ENCODE measurements at regions not wholly inside any gene's neighbourhood (a gene's known extent, or its start where the extent isn't known, plus 50 kb on each side); places are given as distances from the start of the nearest gene placed in this dataset.

DNA sequence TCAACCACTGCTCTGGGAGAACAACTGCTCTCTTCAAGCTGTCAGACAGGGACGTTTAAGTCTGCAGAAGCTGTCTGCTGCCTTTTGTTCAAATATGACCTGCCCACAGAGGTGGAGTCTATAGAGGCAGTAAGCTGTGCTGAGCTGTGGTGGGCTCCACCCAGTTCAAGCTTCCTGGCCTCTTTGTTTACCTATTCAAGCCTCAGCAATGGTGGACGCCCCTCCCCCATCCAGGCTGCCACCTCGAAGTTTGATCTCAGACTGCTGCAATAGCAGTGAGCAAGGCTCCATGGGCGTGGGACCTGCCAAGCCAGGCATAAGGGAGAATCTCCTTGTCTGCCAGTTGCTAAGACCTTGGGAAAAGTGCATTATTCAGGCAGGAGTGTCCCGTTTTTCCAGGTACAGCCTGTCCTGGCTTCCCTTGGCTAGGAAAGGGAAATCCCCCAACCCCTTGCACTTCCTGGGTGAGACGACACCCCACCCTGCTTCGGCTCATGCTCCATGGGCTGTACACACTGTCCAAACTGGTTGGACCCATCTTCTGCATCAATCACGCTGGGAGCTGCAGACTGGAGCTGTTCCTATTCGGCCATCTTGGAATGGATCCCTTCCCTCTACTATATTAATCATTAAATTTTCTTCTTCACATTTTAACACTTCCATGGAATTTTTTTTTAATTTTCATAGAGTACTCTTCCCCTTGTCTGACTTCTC is 167.0 kb upstream of the UBE2E2 start:
- DNase-seq, result no peak

DNA sequence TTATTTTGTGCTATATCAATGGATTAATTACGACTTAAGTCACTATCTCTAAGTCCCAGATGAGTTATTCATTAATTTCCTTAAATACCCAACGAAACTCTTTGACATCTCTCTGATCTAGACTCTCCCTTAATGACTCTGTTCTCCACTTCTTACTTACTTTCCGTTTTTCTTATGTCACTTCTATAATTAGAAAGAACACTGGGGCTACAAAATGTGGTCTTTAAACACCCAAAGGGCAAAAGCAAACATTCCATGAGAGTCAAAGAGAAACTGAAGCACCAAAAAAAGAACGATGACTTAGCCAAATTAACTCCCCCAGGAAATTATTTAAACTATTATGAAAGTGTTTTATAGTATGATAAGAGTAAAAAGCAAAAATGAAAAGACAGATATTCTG is 166.4 kb upstream of the UBE2E2 start:
- DNase-seq, result no peak

DNA sequence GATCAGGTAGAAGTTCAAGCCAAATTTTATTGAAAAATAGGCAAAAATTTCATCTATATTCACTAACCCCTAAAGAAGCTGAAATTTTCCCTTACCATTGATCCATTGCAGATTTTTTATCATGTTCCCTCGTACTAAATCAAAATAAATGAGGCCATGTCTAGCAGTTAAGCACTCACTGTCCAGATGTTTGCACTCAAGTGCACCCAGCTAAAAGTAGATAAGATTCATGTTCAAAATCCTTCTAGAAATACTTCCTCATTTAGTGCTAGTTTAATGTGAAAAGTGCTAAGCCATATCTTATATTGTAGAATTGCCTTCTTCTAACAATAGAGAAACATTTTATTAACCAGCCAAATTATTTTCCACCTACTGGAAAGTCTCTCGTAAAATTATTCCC is 164.7 kb upstream of the UBE2E2 start:
- no peak for DNase-seq

DNA sequence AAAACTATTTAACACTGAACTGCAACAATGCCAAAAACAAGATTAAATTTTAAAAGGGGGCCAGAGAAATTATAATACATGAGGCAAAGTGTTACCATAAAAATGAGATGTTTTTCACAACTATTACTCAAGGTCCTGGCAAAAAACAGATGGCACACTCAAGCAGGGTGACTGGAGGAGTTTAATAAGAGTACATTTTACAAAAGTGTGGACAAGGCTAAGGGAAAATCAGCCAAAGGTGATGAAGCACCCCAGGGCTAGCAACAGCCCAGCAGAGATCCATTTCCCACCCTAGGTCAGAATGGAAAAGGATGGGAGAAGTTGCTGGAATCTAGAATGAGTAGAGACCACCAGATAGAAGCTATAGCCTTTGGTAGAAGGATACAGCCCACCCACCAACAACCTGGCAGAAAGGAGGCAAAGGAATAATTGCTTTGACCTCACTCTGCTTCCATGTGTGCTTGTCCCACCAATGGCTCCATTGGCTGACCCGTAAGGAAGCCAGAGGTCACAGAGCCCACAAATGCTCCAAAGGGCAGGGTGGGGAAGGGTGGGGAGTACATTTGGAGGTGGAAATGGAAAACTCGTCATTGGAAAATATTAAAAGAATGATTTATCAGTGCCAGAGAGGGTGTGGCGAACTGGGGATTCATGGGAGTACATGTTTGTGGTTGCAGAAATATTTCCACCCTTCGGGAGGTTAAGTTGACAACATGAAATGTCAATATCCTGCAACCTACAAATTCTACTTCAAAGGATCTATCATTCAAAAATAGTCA is 161.0 kb upstream of the UBE2E2 start:
- no peak for DNase-seq

DNA sequence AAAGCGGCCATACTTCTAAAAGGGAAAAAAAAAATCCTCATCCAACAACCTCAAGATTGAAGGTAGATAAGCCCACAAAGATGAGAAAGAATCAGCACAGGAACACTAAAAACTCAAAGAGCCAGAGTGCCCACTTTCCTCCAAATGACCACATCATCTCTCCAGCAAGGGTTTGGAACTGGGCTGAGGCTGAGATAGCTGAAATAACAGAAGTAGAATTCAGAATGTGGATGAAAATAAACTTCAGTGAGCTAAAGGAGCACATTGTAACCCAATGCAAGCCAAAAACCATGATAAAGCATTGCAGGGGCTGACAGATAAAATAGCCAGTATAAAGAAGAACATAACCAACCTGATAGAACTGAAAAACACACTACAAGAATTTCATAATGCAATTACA is 158.7 kb upstream of the UBE2E2 start:
- no peak for DNase-seq

DNA sequence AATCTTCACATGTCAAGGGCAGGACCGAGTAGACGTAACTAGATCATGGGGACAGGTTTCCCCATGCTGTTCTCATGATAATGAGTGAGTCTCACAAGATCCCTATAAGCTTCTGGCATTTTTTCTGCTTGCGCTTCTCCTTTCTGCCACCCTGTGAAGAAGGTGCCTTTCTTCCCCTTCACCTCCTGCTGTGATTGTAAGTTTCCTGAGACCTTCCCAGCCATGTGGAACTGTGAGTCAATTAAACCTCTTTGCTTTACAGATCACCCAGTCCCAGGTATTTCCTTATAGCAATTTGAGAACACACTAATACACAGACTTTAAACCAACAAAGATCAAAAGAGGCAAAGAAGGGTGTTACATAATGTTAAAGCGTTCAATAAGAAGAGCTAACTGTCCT is 156.6 kb upstream of the UBE2E2 start:
- no peak for DNase-seq

DNA sequence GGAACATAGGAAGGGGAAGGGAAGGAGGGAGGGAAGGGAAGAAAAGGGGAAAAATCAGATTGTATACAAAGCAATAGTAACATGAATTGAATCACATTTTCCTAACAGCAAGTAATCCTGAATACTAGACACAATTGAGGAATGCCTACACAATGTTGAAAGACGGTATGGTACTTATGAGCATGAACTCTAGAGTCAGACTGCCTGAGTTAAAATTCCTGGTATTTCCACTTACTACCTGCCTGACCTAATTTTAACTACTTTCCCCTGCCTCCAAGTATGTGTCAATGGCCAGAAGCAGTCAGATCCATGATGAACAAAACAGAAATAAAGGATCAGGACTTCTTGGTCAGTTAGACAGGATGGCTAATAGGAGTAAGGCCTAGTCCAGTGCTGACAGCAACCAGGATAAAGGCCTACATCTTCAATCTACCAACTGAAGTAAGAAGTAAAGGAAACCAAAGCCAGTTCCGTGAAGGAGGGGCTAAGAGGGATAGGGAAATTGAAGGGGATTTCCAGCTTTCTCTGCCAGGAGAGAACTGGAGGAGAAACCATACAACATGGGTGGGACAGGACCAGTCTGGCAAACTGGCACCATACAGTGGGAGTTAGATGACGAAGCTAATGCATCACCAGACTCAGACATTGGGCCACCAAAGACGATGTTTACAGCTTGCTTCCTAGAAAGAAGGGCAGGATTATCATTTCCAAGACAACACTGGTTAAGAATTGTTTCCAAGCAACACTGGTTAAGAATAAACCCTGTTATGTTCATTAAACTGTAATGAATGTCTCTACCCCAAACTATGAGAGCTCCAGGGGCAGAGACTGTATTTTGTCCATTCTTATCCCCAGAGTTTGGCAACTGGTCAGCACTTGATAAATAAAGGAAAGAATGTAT is 151.6 kb upstream of the UBE2E2 start:
- no peak for DNase-seq

DNA sequence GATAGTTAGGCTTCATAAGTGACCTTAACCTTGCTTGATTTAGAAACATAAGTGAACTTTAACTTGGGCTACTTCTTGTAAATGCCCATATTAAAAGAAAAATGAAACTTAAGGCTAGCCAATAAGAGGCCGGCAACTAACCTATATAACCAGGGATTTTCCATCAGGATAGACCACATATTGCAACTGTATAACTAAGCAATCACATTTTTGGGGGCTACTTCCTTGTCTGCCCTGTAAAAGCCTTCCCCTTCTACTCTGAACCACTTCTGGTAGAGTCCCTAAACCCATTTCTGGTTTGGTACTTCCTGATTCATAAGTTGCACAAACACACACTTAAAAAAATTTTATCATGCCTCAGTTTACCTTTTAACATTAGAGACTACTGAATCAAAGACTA is 150.9 kb upstream of the UBE2E2 start:
- DNase-seq, result no peak

DNA sequence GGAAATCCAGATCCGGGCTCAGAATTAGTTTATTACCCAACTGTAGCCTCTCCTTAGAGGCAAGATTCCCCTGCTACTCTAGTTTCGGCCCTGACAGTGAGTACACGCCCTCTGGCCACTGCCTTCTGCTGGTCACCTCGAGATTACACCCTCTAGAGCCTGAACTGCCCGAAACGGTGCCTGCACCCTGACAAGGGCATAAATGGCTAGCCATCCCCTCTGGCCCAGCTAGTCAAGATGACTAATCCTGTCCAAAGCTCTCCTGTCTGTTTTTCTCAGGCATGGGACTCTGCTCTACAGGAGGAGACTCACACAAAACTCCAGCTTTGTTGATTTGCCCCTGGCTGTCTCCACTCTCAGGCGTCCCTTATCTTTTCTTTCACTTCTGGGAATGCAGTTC is 150.5 kb upstream of the UBE2E2 start:
- no peak for DNase-seq

DNA sequence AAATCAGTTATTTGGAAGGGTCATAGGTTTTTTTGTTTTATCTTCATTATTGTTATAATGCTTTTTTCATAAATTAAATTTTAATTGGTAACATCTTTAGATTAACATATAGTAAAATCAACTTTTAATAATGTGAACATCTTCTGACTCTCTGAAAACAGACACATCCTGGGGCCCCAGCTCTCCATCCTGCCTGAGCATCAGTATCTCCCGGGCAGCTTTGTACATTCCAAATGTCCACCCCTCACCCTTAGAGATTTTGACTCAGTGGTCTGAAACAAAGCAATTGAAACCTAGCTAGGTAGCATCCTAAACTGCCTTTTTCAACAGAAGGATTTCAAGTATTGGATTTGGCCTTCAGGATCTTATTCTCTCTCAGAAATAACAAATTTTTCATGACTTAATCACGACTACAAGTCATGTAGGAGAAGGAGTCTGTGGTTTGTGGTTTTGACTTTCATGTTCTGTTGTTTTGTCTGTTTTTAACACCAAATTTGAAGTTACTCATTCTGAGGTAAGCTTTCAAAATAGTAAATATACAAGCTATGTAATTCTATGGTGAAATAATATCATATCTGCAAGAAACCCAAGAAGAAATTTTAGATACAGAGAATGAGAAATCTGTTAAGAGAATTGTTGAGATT is 147.3 kb upstream of the UBE2E2 start:
- DNase-seq, result no peak

DNA sequence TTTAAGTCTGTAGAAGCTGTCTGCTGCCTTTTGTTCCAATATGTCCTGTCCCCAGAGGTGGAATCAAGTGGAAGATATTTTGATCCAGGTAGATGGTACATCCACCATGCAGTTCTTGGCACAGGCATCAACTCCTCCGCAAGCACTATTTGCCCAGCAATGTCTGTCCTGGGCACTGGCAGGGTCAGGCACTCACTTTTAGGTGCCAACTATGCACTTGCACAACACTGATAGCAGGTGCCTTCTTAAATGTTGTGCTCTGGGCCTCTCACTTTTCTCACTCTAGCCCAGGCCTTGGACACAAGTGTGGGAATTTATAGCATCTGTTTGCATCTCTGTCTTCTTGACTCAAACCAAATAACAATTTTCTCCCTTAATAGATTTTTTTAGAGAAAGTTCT is 140.5 kb upstream of the UBE2E2 start:
- no peak for DNase-seq

DNA sequence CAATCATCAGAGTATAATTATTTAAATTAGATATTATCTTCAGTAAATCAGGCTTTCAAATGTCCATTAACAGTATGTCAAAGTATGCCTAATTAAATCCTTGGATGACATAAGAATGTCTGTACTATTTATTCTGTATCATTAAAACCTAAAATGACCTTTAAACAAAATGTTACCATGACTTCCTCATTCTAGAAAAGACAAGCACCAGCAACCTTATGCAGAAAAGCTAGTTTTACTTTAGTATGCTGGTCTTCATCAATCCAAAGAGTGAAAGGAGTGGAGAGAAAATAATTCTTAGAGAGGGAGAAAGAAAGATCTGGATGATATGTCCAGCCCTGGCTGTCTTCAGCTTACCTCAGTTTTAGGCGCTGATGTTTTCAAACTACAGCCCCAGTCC is 140.1 kb upstream of the UBE2E2 start:
- DNase-seq, result no peak

DNA sequence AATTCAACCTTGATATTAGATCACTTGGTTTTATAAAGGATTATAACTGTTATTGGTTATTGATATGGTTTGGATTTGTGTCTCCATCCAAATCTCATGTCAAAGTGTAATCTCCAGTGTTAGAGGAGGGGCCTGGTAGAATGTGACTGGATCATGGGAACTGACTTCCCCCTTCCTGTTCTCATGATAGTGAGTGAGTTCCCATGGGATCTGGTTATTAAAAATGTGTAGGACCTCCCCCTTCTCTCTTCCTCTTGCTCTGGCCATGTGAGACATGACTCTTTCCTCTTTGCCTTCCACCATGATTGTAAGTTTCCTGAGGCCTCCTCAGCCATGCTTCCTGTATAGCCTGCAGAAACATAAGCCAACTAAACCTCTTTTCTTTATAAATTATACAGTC is 136.0 kb upstream of the UBE2E2 start:
- no peak for DNase-seq

DNA sequence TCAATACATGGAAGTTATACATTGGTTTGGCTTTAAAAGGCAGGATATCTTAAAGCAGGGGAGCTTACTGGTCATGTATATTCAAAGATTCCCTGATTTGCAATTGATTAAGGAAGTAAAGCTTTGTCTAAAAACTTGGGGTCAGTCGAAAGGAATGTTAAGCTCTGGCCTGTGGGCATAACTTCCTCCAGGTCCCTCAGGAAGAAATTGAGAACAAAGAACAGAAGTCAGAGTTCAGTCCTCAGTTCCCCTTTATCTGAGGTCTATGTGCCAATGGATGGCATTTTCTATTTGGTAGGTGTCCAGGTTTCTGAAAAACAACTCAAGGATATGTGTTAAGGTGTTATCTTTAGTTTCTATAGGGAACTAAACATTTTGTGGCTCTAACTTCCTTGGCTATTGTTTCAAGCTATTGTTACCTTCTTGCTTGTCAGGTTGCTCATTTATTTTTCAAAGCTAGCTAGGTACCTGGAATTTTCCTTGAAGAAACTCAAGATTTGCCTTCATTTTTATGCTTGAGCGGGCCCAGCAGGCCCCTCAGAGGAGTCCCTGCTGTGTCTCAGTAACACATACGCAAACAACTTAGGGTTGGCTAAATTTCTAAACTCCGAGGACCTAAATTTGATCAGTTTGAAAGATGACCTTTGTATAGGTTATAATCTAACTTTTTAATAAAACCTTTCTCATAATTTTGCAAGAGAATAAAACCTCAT is 135.0 kb upstream of the UBE2E2 start:
- DNase-seq, result no peak

DNA sequence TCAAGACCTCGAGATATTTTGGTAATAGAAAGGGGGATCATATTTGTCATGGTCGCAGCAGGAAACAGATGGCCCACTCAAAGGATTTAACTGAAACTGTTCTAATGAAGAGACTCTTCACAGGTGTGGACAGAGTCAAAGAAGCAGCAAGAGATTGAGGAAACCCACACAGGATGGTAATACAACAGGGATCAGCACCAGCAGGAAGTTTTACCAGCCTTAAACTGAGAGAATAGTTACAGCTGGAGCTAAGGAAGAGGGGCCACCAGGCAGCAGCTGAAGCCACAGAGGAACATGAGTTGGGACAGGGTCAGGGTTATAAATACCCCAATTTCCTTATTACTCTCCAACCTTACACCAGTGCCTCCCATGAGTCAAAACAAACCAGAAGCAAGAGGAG is 131.8 kb upstream of the UBE2E2 start:
- DNase-seq, result no peak

DNA sequence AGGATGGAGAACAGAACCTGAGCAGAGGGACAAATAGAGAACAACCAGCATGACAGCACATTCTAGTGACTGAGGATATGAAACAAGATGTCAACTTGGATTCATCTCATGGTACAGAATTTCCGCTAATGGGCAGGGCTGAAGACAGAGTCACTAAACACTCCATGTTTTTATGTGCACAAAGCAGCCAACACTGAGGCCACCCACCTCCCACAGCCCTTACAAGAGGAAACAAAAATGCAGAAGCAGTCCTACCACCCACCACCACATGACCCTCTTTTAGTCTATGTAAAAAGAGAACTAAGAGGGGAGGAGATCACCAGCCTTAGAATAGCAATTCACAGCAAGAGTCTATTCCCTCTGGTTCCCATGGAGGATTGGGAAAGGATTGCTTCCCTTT is 131.4 kb upstream of the UBE2E2 start:
- DNase-seq, result no peak

DNA sequence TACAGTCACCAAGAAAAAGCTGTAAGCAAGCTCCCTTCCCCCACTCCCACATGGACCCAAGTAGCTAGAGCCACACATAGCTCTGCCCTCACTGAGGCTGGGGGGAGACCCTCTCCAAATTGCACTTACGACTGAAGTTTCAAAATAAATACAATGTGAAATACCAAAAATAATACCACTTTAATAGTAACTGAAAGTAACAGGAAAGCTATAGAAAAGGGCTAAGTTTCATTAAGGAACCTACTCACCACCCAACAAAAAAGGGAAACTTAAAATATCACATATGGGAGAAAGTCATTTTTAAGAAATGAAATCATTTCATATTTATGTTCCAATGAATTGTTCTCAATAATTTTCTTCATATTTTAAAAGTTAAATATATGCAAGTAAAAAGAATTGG is 130.4 kb upstream of the UBE2E2 start:
- no peak for DNase-seq

DNA sequence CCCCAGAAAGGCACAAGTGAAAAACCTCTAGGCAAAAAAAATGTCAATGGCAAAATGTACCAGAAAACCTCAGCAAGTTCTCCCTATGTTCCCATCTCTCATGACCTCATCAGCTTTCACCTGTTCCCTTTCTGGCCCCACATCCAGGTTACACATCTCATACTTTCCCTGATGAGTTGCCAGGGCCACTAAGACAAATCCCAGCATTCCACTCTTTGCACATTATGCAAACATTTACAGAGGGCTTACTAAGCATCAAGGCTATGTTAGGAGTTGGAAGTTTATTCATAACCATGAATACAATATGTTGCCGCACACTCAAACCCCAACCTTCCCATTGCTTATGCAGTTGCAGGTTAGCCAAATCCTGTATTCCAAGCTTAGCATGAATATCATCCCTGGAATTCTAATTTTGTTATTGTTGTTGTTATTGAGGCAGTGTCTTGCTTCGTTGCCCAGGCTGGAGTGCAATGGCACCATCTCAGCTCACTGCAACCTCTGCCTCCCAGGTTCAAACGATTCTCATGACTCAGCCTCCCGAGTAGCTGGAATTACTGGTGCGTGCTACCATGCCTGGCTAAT is 129.3 kb upstream of the UBE2E2 start:
- DNase-seq, result no peak

DNA sequence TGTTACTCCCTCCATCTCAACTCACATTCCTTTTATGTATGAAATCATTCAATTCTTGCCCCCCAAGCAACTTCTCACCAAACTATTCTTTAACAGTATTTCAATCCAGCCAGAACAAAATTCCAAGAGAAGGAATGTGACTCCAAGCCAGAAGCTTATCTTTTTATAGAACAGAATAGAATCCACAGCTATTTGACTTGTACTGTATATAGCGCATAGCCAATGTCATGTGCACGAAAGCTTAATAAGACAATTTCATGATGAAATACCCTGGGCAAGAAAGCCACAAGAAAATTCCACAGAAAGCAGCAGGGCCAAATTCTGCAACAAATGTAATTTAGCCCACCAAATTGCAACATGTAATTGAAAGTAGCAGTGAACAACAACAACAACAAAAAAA is 127.6 kb upstream of the UBE2E2 start:
- no peak for DNase-seq

DNA sequence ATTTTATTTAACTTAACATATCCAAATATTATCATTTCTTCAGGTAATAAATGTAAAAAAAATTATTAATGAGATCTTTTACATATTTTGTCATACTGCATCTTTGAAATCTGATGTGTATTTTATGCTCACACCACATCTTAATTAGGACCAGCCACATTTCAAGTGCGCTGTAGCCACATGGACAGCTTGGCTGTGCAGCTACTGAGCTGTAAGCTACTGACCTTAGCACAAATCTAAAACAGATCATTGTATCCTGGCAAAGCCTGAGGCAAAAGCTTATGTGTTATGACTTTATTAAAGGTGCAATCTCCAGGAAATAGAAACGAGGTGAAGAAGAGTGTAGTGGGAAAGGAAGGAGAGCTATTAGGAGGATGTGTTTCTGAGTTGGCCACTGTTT is 126.7 kb upstream of the UBE2E2 start:
- DNase-seq, result no peak

DNA sequence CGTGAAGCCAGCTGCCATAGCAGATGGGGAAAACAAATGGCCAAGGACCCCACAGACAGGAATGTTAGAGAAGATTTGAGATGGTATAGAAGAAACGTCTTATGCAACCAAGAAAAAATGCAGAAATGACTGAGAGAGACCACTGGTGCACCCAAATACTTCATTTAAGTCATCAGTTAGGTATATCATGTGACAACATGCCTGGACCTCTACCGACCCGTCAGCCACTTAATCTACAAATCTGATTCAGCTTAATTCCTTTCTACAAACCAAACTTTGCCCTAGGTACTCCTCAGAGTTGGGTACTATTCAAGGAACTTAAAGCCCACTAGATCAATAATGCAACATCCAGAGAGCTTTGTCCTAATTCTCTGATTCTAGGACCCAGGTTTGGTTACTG is 126.0 kb upstream of the UBE2E2 start:
- no peak for DNase-seq

DNA sequence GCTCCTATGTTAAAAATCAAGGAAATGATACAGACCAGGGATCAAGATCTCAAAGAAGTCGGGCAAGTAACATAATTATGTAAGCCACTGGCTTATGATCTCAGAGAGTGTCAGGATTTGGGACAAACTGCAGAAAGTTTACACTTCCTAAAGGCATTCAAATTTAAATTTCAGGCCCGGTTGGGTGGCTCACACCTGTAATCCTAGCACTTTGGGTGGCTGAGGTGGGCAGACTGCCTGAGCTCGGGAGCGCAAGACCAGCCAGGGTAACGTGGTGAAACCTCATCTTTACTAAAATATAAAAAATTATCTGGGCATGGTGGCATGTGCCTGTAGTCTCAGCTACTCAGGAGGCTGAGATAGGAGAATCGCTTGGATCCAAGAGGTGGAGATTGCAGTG is 124.4 kb upstream of the UBE2E2 start:
- no peak for DNase-seq
